ENCODE measurements at regions not wholly inside any gene's neighbourhood (a gene's known extent, or its start where the extent isn't known, plus 50 kb on each side); places are given as distances from the start of the nearest gene placed in this dataset.

DNA sequence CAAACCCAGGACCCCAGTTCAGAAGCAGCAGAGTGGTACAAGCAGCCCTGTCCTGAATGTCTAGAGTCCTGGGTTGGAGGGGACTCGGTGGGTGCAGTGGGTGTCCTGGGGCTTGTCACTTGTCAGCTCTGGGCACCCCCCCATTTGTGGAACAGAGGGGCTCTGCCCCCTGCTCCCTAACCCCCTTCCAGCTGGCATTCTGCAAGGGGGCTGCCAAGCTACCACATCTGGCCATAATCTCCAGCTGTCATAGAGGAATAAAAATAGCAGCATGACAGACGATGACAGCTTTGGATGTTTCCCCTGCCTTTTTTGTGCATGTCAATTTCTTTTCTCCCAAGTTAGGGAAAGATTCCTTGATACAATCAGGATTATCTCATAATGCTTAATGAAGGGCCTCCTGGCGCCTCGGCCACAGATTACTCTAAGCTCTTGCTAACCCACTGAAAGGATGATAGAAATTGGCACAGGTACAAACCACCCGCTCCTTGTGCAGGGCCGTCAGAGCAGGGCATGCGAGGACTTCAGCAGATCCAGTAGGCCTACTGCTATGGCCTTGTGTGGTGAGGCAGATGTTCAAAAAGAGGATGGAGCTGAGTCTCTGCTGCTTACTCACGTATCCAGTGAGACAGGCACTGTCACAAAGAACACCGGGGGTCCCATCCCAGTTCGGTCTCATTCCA is 83.0 kb downstream of the ISX start (continued):
- TF ChIP-seq RNF2 (IDR thresholded peaks at IDR 0.05; ENCODE audit: borderline replicate concordance, low read depth, low read length, missing control alignments, poor library complexity, severe bottlenecking): no peak
- TF ChIP-seq, protein P1, sequence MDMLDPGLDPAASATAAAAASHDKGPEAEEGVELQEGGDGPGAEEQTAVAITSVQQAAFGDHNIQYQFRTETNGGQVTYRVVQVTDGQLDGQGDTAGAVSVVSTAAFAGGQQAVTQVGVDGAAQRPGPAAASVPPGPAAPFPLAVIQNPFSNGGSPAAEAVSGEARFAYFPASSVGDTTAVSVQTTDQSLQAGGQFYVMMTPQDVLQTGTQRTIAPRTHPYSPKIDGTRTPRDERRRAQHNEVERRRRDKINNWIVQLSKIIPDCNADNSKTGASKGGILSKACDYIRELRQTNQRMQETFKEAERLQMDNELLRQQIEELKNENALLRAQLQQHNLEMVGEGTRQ (IDR thresholded peaks at IDR 0.05; ENCODE audit: low read length): no peak
- TF ChIP-seq RFX5 (IDR thresholded peaks at IDR 0.05; ENCODE audit: borderline replicate concordance, low read depth, low read length): no peak

Measured in H1 (cell line).